ENCODE measurements at regions not wholly inside any gene's neighbourhood (a gene's known extent, or its start where the extent isn't known, plus 50 kb on each side); places are given as distances from the start of the nearest gene placed in this dataset.

DNA sequence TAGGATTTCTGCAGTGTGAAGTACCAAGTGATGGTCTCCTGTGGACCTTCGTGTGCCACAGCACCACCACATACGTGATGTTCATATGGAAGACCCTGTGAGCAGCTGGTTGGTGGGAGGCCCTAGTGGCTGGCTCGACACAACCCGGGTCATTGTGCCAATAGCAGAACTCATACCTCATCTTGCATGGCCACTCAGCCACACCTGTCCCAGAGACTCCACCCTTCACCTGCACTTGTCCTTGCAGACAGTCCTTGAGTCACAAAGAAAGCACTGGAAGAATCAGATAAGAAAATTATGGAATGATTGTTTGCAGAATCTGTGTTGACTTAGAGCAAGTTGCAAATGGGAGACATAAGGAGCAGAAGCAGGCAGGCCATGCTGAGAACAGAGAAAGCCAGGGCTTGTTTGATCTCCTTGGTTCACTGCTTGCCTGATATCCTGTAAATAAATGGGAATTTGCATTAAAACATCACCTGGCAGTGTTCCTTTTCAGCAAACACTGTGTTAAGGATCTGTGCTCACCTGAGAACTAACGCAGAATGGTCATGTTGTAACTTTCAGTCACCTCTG is 307.7 kb downstream of the SIPA1L2 start:
- no peak overlapping the region for H2AFZ ChIP-seq (ENCODE audit: low read length)
- H3K4me1 ChIP-seq (ENCODE audit: insufficient read depth, low read length), result peaks cover 9% of the 10 kb centered on the region
- H3K4me2 ChIP-seq (ENCODE audit: low read length), result no peak overlapping the region
- DNase-seq (peak; percentile 61), ATAC-seq (peak; percentile 56)
- no peaks in the 10 kb centered on the region for H3K27me3 ChIP-seq (ENCODE audit: low read length)
- H3K9ac ChIP-seq (ENCODE audit: low read length), result no peak overlapping the region
- ChIA-PET CTCF (no interaction called here), POLR2A (ENCODE audit: unreplicated experiment) (no interaction called here)
- no peaks in the 10 kb centered on the region for H3K9me3 ChIP-seq (ENCODE audit: low read length)
- H3K4me3 ChIP-seq (ENCODE audit: low read length), result no peak overlapping the region
- H3K79me2 ChIP-seq (ENCODE audit: low read length), result no peaks in the 10 kb centered on the region
- intact Hi-C loops (cut with micrococcal nuclease), result no loop called here
- H4K20me1 ChIP-seq (ENCODE audit: low read length), result no peaks in the 10 kb centered on the region
- H3F3A ChIP-seq (ENCODE audit: low read length, unreplicated experiment), result no peaks in the 10 kb centered on the region
- H3K9me2 ChIP-seq (replicated peaks; ENCODE audit: low read length), result no peaks in the 10 kb centered on the region
- TF ChIP-seq, protein P1, sequence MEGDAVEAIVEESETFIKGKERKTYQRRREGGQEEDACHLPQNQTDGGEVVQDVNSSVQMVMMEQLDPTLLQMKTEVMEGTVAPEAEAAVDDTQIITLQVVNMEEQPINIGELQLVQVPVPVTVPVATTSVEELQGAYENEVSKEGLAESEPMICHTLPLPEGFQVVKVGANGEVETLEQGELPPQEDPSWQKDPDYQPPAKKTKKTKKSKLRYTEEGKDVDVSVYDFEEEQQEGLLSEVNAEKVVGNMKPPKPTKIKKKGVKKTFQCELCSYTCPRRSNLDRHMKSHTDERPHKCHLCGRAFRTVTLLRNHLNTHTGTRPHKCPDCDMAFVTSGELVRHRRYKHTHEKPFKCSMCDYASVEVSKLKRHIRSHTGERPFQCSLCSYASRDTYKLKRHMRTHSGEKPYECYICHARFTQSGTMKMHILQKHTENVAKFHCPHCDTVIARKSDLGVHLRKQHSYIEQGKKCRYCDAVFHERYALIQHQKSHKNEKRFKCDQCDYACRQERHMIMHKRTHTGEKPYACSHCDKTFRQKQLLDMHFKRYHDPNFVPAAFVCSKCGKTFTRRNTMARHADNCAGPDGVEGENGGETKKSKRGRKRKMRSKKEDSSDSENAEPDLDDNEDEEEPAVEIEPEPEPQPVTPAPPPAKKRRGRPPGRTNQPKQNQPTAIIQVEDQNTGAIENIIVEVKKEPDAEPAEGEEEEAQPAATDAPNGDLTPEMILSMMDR (conservative IDR thresholded peaks at IDR 0.05; ENCODE audit: low read depth, low read length), result no peak
- no peak for TF ChIP-seq EZH2phosphoT487 (IDR thresholded peaks at IDR 0.05; ENCODE audit: borderline replicate concordance, low read length)
- no peak for TF ChIP-seq EZH2 (IDR thresholded peaks at IDR 0.05; ENCODE audit: low read length, unreplicated experiment)
- no peaks in the 10 kb centered on the region for H3K36me3 ChIP-seq (ENCODE audit: low read depth, low read length)
- no TSS peak for BruUV-seq (replicated peaks)
- no peak overlapping the region for H3K27ac ChIP-seq (ENCODE audit: low read length)

DNA sequence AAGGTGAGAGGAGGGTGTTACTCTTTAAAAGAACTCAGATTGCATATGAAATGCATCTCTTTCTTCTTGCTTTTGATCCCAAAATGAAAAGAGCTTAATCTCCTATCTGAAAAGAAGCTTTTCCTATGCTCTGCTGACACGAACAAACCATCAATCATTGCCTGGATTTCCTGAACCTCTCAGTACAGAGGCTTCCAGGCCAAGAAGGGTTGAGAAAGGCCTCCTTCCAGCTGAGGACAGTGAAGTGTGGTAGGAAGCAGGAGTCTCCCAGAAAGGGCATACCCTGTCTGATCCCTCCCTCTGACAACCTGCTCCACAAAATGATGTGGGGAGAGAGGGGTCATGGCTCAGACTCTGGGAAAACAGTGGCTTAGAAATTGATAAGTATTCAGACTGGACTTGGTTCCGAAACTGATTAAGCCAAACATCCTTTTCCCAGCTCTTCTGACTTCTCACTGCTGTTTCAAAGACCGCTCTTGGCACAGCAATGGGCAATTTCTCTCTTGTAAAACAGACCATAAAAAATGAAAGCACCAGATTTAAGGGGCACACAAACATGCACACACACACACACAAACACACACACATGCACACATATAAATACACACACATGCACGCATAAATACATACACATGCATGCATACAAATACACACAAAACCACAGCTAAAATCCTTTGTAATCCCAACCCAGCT is 310.3 kb downstream of the SIPA1L2 start:
- Histone ChIP-seq H3K9ac (ENCODE audit: low read length) (no peak overlapping the region), H3K27ac (ENCODE audit: low read length) (no peak overlapping the region), H2AFZ (ENCODE audit: low read length) (no peak overlapping the region), H3F3A (ENCODE audit: low read length, unreplicated experiment) (no peaks in the 10 kb centered on the region), H3K4me2 (ENCODE audit: low read length) (no peak overlapping the region), H3K27me3 (ENCODE audit: low read length) (no peaks in the 10 kb centered on the region), H3K9me2 (replicated peaks; ENCODE audit: low read length) (no peaks in the 10 kb centered on the region), H3K36me3 (ENCODE audit: low read depth, low read length) (no peaks in the 10 kb centered on the region), H3K9me3 (ENCODE audit: low read length) (no peaks in the 10 kb centered on the region), H4K20me1 (ENCODE audit: low read length) (no peaks in the 10 kb centered on the region), H3K4me1 (ENCODE audit: insufficient read depth, low read length) (peaks cover 16% of the 10 kb centered on the region), H3K4me3 (ENCODE audit: low read length) (no peak overlapping the region), H3K79me2 (ENCODE audit: low read length) (no peaks in the 10 kb centered on the region)
- TF ChIP-seq EZH2 (IDR thresholded peaks at IDR 0.05; ENCODE audit: low read length, unreplicated experiment), result no peak
- TF ChIP-seq, protein P1 (conservative IDR thresholded peaks at IDR 0.05; ENCODE audit: low read depth, low read length), result no peak
- TF ChIP-seq EZH2phosphoT487 (IDR thresholded peaks at IDR 0.05; ENCODE audit: borderline replicate concordance, low read length), result no peak
- no peak for DNase-seq
- POLR2A ChIA-PET (ENCODE audit: unreplicated experiment), result no interaction called here
- intact Hi-C loops (cut with micrococcal nuclease), result no loop called here
- no peak for ATAC-seq
- CTCF ChIA-PET, result no interaction called here
- no TSS peak for BruUV-seq (replicated peaks)

GRCh38 chr1:232319072-232319471 is 310.9 kb downstream of the SIPA1L2 start:
- Histone ChIP-seq H3K9me2 (replicated peaks; ENCODE audit: low read length) (no peaks in the 10 kb centered on the region), H4K20me1 (ENCODE audit: low read length) (no peaks in the 10 kb centered on the region)
- no peak for DNase-seq

More at GRCh38 chr1:232319072-232319471, 310.9 kb downstream of the SIPA1L2 start:
- H3K27ac ChIP-seq (ENCODE audit: low read length), result no peak overlapping the region
- ChIA-PET CTCF (no interaction called here), POLR2A (ENCODE audit: unreplicated experiment) (no interaction called here)
- no peak overlapping the region for H2AFZ ChIP-seq (ENCODE audit: low read length)
- H3K4me3 ChIP-seq (ENCODE audit: low read length), result no peak overlapping the region
- H3K9ac ChIP-seq (ENCODE audit: low read length), result no peak overlapping the region
- no peaks in the 10 kb centered on the region for H3F3A ChIP-seq (ENCODE audit: low read length, unreplicated experiment)
- intact Hi-C loops (cut with micrococcal nuclease), result no loop called here
- no peaks in the 10 kb centered on the region for H3K9me3 ChIP-seq (ENCODE audit: low read length)
- BruUV-seq (replicated peaks), result no TSS peak
- H3K36me3 ChIP-seq (ENCODE audit: low read depth, low read length), result no peaks in the 10 kb centered on the region
- TF ChIP-seq EZH2 (IDR thresholded peaks at IDR 0.05; ENCODE audit: low read length, unreplicated experiment) (no peak), EZH2phosphoT487 (IDR thresholded peaks at IDR 0.05; ENCODE audit: borderline replicate concordance, low read length) (no peak)
- TF ChIP-seq, protein P1 (conservative IDR thresholded peaks at IDR 0.05; ENCODE audit: low read depth, low read length), result no peak
- no peak for ATAC-seq
- H3K79me2 ChIP-seq (ENCODE audit: low read length), result no peaks in the 10 kb centered on the region
- H3K4me2 ChIP-seq (ENCODE audit: low read length), result no peak overlapping the region
- no peaks in the 10 kb centered on the region for H3K27me3 ChIP-seq (ENCODE audit: low read length)
- peaks cover 16% of the 10 kb centered on the region for H3K4me1 ChIP-seq (ENCODE audit: insufficient read depth, low read length)

Data from PC-3 (cell line).